HG03520 (cell line): ENCODE measurements at regions not wholly inside any gene's neighbourhood (a gene's known extent, or its start where the extent isn't known, plus 50 kb on each side); places are given as distances from the start of the nearest gene placed in this dataset.
"Not testable (repeated sequence)": the region's sequence is repeated elsewhere in the genome, so short reads cannot be mapped to it uniquely, and the experiment has no call there.

Experiments
- ATAC-seq: cut with Tn5 transposase; IDR thresholded peaks from one replicate; pipeline ENCODE4 v1.9.1; 2021; ENCODE audit warnings: mild to moderate bottlenecking, moderate library complexity; ENCODE audit not compliant: unreplicated experiment

GRCh38 chrX:129086802-129087201 is 436.5 kb downstream of the SMARCA1 start:
- ATAC-seq = no peak

GRCh38 chrX:129084291-129084690 is 439.0 kb downstream of the SMARCA1 start:
- ATAC-seq = not testable (repeated sequence)

- no peak for ATAC-seq
Measured at GRCh38 chrX:129077424-129078170, 445.7 kb downstream of the SMARCA1 start.

- no peak for ATAC-seq
Measured at GRCh38 chrX:129071390-129071789, 451.9 kb downstream of the SMARCA1 start.

- no peak for ATAC-seq
Measured at GRCh38 chrX:129065895-129066294, 457.4 kb downstream of the SMARCA1 start.

GRCh38 chrX:129058405-129058804 is 464.9 kb downstream of the SMARCA1 start:
- no peak for ATAC-seq

- no peak for ATAC-seq
Measured at GRCh38 chrX:129043138-129043537, 480.2 kb downstream of the SMARCA1 start.

- no peak for ATAC-seq
Measured at GRCh38 chrX:129041319-129041718, 482.0 kb downstream of the SMARCA1 start.

- no peak for ATAC-seq
Measured at GRCh38 chrX:129040124-129040523, 483.2 kb downstream of the SMARCA1 start.

GRCh38 chrX:129039176-129039575 is 484.1 kb downstream of the SMARCA1 start:
- ATAC-seq = no peak

GRCh38 chrX:129037389-129037788 is 485.9 kb downstream of the SMARCA1 start:
- no peak for ATAC-seq

- ATAC-seq = no peak
Measured at GRCh38 chrX:129035180-129035579, 488.1 kb downstream of the SMARCA1 start.

GRCh38 chrX:129034196-129034595 is 489.1 kb downstream of the SMARCA1 start:
- ATAC-seq = no peak

- ATAC-seq = no peak
Measured at GRCh38 chrX:129026202-129026601, 497.1 kb downstream of the SMARCA1 start.

- ATAC-seq = no peak
Measured at GRCh38 chrX:129025376-129025775, 497.9 kb downstream of the SMARCA1 start.

GRCh38 chrX:129019412-129019811 is 503.9 kb downstream of the SMARCA1 start:
- no peak for ATAC-seq

GRCh38 chrX:129015381-129015780 is 507.9 kb downstream of the SMARCA1 start:
- no peak for ATAC-seq

GRCh38 chrX:129013574-129013973 is 509.7 kb downstream of the SMARCA1 start:
- no peak for ATAC-seq

- no peak for ATAC-seq
Measured at GRCh38 chrX:129007631-129008030, 515.7 kb downstream of the SMARCA1 start.

- no peak for ATAC-seq
Measured at GRCh38 chrX:129006491-129006890, 516.8 kb downstream of the SMARCA1 start.

- no peak for ATAC-seq
Measured at GRCh38 chrX:129000797-129001196, 522.5 kb downstream of the SMARCA1 start.

- ATAC-seq = no peak
Measured at GRCh38 chrX:129000018-129000417, 523.3 kb downstream of the SMARCA1 start.
